Ammon's horn (tissue), 1 donor: ENCODE measurements at regions not wholly inside any gene's neighbourhood (a gene's known extent, or its start where the extent isn't known, plus 50 kb on each side); places are given as distances from the start of the nearest gene placed in this dataset.
"Not testable (repeated sequence)": the region's sequence is repeated elsewhere in the genome, so short reads cannot be mapped to it uniquely, and the experiment has no call there.

Experiments used
- DNase-seq: peaks from one replicate; pipeline ENCODE4 v3.0.0-alpha.2; 2016; ENCODE audit warnings: low spot score

DNA sequence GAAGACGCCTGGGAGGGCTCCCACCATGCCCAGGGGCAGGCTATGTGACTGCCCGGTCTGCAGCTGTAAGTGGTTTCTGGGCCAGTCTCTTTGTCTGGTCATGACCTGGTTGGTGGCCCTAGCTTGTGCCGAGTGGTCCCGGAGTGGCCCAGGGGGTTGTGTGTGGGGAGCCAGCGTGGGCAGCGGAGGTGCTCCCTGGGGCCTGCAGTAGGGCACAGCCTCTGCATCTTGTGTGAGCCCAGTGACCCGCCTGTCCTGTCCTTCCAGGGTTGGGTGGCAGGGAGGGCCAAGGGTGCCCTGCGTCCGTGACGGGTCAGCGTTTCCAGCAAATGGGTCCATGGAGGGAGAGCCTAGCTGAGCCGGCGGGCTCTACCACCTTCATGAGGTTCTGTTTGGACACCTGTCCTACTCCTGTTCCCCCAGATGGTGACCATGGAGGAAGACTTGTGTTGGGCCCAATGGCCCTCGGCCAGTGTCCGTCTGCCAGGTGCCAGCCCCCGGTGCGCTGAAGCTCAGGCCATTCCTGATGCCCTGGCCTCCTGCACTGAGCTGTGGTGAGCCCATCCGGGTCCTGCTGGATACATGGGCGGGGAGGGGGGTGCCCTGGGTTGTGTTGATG is 215.4 kb downstream of the SNRPN start:
- DNase-seq = no peak

DNA sequence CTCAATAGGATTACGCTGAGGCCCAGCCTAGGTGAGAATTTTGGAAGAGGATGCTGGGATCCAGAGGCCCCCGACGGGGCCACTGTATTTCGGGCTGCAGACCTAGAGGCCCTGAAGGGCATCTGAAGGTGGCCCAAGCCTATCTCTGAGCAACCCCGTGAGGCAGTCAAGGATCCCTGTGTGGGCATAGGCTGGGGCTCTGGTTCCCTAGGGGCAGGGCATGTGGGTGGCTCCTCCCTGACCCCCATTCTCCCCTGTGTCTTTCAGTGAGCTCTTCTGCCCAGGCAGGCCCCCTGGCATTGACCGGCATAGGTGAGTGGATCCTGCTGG is 216.0 kb downstream of the SNRPN start:
- no peak for DNase-seq

DNA sequence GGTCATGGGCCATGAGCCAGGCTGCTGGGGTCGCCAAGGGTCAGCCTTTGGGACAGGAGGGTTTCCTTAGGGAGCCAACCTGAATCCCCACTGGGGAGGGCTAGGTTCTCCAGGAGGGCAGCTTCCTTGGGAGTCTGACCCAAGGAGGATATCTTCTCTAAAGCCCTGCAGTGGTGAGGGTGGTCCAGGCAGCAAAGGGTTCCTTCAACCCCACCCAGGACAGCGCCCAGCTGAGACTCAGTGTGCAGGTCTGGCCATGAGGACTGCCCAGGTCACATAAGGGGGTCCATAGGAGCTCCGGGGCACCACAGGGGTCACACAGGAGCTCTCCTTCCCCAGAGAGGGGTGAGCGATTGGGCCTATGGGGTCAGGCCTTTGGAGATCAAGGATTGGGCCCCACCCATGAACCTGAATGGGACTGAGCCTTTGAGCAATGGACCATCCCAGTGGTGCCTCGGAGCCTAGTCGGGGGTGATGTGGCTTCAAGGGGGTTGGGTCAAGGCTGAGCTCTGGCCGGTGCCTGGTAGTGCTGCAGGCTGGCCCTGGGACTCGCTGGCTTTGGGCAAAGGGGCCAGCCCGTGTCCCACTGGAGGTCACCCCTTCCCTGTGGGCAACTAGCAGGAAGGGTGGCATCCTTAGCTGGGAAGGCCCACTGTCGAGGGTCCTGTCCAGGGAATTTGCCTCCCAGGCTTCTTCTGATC is 216.5 kb downstream of the SNRPN start:
- DNase-seq = no peak

DNA sequence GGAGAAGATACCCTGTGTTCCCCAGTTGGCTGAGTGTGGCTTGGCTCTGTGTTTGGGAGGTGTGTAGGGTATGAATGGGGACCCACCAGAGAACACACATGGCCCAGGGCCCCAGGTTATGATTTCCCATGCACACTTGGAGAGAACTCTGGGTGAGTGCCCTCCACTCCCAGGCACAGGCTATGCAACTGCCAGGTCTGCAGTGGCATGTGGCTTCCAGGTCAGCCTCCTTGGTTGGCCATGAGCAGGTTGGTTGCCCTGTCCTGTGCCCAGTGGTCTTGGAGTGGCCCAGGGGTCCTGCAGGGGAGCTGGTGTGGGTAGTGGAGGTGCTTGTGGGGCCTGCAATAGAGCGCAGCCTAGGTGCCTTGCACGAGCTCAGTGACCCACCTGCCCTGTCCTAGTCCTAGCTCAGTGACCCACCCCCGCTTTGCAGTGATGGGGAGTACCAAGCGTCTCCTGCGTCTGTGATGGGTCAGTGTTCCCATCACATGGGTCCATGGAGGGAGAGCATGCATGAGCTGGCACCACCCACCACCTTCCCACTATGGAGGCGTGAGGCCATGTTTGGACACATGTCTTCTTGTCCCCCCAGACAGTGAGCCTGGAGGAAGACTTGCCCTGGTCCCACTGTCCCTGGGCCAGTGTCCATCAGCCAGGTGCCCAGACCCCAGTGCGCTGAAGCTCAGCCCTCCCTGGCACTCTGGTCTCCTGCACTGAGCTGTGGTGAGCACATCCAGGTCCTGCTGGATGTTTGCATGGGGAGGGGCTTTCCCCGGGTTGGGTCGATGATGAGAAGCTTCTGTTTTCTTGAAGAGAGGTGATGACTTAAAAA is 217.3 kb downstream of the SNRPN start:
- DNase-seq = no peak

DNA sequence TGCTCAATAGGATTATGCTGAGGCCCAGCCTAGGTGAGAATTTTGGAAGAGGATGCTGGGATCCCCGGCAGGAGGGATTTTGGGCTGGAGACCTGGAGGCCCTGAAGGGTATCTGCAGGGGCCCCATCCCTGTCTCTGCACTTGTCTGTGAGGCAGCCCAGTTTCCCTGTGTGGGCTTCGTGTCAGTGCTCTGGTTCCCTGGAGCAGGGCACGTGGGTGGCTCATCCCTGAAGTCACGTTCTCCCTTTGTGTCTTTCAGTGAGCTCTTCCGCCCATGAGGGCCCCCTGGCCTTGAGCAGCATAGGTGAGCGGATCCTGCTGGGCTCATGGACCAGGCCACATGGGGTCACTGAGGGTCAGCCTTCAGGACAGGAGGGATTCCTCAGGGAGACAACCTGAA is 217.9 kb downstream of the SNRPN start:
- no peak for DNase-seq

DNA sequence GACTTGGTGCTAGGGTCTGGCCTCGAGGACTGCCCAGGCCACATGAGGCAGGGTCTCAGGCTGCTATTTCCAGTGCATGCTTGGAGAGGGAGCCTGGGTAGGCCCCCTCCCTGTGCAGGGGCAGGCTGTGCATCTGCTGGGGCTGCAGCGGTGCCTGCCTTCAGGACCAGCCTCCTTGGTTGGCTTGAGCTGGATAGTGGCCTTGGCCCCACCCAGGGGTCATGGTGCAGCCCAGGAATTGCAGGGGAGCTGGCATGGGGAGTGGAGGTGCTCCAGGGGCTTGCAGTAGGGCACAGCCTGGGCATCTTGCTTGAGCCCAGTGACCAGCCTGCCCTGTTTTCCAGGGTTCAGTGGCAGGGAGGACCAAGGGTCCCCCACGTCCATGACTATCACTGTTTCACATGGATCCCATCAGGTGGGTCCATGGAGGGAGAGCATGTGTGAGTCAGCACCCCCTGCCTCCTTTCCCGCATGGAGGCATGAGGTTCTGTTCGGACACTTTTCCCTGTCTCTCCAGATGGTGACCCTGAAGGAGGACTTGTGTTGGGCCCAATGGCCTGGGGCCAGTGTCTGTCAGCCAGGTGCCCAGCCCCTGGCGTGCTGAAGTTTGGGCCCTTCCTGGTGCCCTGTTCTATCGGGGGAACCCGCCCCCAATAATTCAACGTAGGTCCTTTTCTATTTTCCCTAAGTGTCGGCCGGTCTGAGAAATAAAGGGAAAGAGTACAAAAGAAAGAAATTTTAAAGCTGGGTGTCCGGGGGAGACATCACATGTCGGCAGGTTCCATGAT is 218.6 kb downstream of the SNRPN start:
- no peak for DNase-seq

DNA sequence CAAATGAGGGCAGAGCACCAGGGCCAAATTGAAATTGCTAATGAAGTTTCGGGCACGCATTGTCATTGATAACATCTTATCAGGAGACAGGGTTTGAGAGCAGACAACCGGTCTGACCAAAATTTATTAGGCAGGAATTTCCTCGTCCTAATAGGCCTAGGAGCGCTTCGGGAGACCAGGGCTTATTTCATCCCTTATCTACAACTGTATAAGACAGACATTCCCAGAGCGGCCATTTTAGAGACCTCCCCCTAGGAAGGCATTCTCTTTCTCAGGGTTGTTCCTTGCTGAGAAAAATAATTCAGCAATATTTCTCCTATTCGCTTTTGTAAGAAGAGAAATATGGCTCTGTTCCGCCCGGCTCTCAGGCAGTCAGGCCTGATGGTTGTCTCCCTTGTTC is 219.4 kb downstream of the SNRPN start:
- not testable (repeated sequence) for DNase-seq

DNA sequence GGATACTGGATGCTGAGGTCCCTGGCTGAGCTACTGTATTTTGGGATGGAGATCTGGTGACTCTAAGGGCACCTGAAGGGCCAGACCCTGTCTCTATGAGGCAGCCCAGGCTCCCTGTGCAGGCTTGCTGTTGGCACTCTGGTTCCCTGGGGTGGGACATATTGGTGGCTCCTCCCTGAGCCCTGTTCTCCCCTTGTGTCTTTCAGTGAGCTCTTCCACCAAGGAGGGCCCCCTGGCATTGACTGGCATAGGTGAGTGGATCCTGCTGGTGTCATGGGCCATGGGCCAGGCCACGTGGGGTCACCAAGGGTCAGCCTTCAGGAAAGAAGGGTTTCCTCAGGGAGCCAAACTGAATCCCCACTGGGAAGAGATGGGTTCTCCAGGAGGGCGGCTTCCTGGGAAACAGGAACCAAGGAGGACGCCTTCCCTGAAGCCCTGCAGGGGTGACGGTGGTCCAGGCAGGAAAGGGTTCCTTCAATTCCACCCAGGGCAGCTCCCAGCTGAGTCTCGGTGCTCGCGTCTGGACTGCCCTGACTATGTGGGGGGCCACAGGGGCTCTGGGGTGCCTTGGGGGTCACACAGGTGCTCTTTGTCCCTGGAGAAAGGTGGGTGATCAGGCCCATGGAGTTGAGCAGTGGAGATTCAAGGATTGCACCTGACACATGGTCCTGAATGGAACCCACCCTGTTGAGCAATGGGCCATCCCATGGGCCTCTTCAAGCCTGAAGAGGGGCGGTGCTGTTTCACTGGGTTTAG is 220.4 kb downstream of the SNRPN start:
- DNase-seq = no peak

DNA sequence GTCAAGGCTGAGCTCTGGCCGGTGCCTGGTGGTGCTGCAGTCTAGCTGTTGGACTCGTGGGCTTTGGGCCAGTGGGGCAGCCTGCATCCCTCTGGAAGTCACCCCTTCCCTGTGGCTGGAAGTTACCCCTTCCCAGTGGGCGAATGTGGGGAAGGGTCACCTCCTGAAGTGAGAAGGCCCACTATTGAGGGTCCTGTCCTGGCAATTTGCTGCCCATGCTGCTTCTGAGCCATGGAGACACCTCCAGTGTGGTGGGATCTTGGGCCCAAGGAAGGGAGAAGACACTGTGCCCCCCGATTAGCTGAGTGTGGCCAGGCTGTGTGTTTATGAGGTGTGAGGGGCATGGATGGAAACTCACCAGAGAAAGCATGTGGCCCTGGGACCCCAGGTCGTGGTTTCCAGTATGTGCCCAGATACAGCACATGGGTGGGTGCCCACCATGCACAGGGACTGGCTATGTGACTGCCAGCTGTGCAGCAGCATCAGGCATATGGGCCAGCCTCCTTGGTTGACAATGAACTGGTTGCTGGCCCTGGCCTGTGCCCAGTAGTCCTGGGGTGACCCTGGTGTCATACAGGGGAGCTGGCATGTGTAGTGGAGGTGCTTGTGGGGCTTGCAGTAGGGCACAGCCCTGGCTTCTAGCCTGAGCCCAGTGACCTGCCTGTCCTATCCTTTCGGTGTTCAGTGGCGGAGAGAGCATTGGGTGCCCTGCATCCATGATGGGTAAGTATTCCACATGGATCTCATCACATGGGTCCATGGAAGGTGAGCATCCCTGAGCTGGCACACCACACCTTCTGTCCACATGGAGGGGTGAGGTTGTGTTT is 221.2 kb downstream of the SNRPN start:
- no peak for DNase-seq

DNA sequence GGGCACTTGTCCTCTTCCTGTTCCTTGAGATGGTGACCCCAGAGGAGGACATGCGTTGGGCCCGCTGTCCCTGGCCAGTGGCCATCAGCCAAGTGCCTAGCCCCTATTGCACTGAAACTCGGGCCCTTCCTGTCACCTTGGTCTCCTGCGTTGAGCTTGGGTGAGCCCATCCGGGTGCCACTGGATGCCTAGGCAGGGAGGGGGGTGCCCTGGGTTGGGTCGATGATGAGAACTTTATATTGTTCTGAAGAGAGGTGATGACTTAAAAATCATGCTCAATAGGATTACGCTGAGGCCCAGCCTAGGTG is 221.8 kb downstream of the SNRPN start:
- DNase-seq = no peak

DNA sequence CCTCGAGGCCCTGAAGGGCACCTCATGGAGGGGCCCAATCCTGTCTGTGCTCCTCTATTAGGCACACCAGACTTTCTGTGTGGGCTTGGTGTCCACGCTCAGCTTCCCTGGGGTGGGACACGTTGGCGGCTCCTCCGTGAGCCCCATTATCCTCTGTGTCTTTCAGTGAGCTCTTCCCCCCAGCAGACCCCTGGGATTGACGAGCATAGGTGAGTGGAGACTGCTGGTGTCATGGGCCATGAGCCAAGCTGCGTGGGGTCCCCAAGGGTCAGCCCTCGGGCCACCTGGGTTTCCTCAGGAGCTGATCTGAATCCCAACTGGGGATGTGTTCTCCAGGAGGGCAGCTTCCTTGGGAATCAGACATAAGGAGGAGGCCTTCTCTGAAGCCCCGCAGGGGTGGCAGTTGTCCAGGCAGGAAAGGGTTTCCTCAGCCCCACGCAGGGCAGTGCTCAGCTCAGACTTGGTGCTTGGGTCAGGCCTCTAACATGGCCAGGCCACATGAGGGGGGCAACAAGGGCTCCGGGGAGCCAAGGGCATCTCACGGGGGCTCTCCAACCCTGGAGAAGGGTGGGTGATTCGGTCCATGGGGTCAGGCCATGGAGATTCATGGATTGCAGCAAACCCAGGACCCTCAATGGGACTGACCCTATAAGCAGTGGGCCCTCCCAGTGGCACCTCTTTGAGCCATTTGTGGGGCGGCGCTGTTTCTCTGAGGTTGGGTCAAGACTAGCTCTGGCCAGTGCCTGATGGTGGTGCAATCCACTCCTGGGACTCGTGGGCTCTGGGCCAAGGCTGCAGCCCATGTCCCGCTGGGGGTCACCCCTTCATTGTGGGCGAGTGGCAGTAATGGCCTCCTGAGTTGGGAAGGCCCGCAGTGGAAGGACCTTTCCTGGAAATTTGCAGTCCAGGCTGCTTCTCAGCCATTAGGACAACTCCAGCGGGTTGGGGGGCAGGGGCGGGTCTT is 222.5 kb downstream of the SNRPN start:
- DNase-seq = no peak

DNA sequence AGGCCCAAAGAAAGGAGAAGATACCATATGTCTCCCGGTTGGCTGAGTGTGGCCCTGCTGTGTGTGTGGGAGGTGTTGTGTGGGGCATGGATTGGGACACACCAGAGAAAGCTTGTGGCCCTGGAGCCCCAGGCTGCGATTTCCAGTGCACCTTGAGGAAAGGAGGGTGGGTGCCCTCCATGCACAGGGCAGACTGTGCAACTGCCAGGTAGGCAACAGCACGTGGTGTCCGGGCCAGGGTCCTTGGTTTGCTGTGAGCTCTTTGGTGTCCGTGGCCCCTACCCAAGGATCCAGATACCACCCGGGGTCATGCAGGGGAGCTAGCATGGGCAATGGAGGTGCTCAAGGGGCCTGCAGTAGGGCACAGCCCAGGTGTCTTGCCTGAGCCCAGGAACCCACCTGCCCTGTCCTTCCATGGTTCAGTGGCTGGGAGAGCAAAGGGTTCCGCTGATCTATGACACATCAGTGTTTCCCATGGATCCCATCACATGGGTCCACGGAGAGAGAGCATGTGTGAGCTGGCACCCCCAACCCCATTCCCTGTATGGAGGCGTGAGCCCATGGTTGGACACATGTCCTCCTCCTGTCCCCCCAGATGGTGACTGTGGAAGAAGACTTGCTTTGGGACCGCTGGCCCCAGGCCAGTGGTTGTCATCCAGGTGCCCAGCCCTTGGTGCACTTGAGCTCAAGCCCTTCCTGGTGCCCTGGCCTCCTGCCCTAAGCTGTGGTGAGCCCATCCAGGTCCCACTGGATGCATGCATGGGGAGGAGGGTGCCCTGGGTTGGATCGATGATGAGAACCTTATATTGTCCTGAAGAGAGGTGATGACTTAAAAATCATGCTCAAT is 223.4 kb downstream of the SNRPN start:
- no peak for DNase-seq

DNA sequence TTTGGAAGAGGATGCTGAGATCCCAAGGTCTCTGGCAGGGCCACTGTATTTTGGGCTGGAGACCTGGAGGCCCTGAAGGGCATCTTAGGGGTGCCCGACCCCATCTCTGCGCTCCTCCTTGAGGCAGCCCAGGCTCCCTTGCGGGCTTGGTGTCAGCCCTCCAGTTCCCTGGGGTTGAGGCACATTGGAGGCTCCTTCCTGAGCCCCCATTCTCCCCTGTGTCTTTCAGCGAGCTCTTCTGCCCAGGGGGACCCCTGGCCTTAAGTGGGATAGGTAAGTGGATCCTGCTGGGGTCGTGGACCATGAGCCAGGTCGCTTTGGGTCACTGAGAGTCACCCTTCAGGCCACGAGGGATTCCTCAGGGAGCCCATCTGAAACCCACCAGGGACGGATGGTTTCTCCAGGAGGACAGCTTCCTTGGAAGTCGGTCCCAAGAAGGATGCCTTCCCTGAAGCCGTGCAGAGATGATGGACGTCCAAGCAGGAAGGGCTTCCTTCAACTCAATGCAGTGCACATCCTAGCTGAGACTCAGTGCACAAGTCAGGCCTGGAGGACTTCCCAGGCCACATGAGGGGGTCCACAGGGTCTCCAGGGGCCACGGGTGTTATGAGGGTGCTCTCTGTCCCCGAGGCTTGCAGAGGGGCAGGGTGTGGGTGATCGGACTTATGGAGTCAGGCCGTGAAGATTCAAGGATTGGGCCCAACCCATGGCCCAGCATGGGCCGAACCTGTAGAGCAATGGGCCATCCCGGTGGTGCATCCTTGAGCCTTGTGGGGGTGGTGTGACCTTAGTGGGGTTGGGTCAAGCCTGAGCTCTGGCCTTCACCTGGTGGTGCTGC is 224.3 kb downstream of the SNRPN start:
- no peak for DNase-seq

DNA sequence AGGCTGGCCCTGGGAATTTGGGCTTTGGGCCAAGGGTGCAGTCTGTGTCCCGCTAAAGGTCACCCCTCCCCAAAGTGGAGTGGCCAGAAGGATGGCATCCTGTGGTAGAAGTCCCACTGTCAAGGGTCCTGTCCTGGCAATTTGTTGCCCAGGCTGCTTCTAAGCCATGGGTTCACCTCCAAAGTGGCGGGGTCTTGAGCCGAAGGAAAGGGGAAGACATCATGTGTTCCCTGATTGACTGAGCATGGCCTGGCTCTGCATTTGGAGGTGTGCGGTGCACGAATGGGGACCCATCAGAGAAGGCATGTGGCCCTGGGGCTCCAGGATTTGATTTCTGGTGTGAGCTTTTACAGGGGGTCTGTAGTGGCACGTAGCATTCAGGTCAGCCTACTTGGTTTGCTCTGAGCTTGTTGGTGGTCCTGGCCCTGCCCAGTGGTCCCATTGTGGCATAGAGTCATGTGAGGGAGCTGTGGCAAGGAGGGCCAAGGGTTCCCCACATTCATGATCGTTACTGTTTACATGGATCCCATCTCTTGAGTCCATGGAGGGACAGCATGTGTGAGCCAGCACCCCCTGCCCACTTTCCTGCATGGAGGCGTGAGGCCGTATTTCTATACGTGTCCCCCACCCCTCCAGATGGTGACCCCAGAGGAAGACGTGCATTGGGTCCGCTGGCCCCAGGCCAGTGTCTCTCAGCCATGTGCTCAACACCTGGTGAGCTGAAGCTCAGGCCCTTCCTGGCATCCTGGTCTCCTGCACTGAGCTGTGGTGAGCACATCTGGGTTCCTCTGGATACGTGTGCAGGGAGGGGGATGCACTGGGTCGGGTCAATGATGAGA is 225.1 kb downstream of the SNRPN start:
- no peak for DNase-seq

DNA sequence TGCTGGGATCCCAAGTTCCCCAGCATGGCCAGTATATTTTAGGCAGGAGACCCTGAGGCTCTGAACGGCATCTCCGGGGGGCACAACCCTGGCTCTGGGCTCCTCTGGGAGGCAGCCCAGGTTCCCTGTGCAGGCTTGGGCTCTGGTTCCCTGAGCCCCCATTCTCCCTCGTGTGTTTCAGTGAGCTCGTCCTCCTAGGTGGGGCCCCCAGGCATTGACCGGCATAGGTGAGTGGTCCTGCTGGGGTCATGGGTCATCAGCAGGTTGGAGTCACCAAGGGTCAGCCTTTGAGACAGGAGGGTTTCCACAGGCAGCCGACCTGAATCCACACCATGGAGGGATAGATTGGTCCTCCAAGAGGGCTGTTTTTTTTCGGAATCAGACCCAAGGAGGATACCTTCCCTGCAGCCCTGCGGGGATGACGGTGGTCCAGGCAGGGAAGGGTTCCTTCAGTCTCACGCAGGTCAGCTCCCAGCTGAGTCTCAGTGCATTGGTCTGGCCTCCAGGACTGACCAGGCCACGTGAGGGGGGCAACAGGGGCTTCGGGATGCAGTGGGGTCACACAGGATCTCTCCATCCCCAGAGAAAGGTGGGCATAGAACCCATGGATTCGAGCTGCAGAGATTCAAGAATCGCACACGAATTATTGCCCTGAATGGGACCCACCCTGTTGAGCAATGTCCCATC is 226.0 kb downstream of the SNRPN start:
- no peak for DNase-seq

DNA sequence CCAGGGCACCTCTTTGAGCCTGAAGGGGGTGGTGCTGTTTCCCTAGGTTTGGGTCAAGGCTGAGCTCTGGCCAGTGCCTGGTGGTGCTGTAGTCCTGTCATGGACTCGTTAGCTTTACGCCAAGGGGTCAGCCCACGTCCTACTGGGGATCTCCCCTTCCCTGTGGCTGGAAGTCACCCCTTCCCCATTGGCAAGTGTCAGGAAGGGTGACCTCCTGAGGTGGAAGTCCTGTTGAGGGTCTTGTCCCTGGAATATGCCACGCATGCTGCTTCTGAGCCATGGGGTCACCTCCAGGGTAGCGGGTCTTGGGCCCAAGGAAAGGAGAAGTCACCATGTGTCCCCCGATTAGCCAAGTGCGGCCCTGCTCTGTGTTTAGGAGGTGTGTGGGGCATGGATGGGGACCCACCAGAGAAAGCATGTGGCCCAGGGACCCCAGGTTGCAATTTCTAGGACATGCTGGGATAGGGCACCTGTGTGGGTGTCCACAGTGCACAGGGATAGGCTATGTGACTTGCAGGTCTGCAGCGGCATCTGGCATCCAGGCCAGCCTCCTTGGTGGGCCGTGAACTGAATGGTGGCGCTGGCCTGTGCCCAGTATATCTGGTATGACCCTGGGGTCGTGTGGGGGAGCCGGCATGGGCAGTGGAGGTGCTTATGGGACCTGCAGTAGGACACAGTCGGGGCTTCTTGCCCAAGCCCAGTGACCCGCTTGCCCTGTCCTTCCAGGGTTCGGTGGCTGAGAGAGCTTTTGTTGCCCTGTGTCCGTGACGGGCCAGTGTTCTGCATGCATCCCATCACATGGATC is 226.7 kb downstream of the SNRPN start:
- no peak for DNase-seq
